Body of pancreas (tissue), 4 donors: ENCODE measurements at regions not wholly inside any gene's neighbourhood (a gene's known extent, or its start where the extent isn't known, plus 50 kb on each side); places are given as distances from the start of the nearest gene placed in this dataset.

Experiments used
- CTCF ChIP-seq, 7 experiments: fragments of 450-650 bp in 4 of 7; fragments of 200-600 bp in 3 of 7; sonication (generic) in 3 of 7; IDR thresholded peaks; one replicate each; pipeline ENCODE4 v1.5.1; 2016 to 2019; ENCODE audit warnings: antibody characterized with exemption in 7 of 7
- POLR2A ChIP-seq, 3 donors: fragments of 450-650 bp; IDR thresholded peaks; one replicate each; pipeline ENCODE4 v1.6.1; 2016; ENCODE audit warnings: antibody characterized with exemption in 3 of 3, mild to moderate bottlenecking in 2 of 3

- no peak for TF ChIP-seq POLR2A (IDR thresholded peaks at IDR 0.05)
- TF ChIP-seq CTCF (IDR thresholded peaks at IDR 0.05): no peak
Observed at GRCh38 chr4:184329659-184330400, 112.2 kb upstream of the ENPP6 start.
